Neural progenitor cell (in vitro differentiated cells): ENCODE measurements at regions not wholly inside any gene's neighbourhood (a gene's known extent, or its start where the extent isn't known, plus 50 kb on each side); places are given as distances from the start of the nearest gene placed in this dataset.
A peak's percentile ranks its signal among the peaks of the same experiment; 100 is the strongest.

Experiments
- DNase-seq: peaks from one replicate; pipeline ENCODE4 v3.0.0-alpha.2; 2016; ENCODE audit warnings: low spot score
- H2AFZ ChIP-seq: fragments of 200-600 bp; sonication (generic); replicated peaks from 2 replicates; pipeline ENCODE4 v1.6.1; 2016; ENCODE audit warnings: antibody characterized with exemption
- H3F3A ChIP-seq: fragments of 200-600 bp; sonication (generic); 2 replicates; pipeline ENCODE4 v1.6.1; 2016; ENCODE audit warnings: antibody characterized with exemption, low read depth
- H3K27ac ChIP-seq: fragments of 200-600 bp; sonication (generic); 2 replicates; pipeline ENCODE4 v1.5.1; 2016; ENCODE audit warnings: mild to moderate bottlenecking
- H3K27me3 ChIP-seq: fragments of 200-600 bp; sonication (generic); 2 replicates; pipeline ENCODE4 v1.6.1; 2016; ENCODE audit warnings: mild to moderate bottlenecking, moderate library complexity
- H3K36me3 ChIP-seq: fragments of 200-600 bp; sonication (generic); 2 replicates; pipeline ENCODE4 v1.5.1; 2016
- H3K4me1 ChIP-seq: fragments of 200-600 bp; sonication (generic); 2 replicates; pipeline ENCODE4 v1.6.1; 2016; ENCODE audit warnings: mixed run types
- H3K4me2 ChIP-seq: fragments of 200-600 bp; sonication (generic); 2 replicates; pipeline ENCODE4 v1.6.1; 2016
- H3K4me3 ChIP-seq: fragments of 200-600 bp; sonication (generic); 2 replicates; pipeline ENCODE4 v1.5.1; 2016
- H3K79me2 ChIP-seq: fragments of 200-600 bp; sonication (generic); 2 replicates; pipeline ENCODE4 v1.6.1; 2016; ENCODE audit warnings: low read depth
- H3K9ac ChIP-seq: fragments of 200-600 bp; sonication (generic); 2 replicates; pipeline ENCODE4 v1.6.1; 2016
- H3K9me3 ChIP-seq: fragments of 200-600 bp; sonication (generic); 2 replicates; pipeline ENCODE4 v1.5.1; 2016; ENCODE audit warnings: low read depth
- H4K20me1 ChIP-seq: fragments of 200-600 bp; sonication (generic); 2 replicates; pipeline ENCODE4 v1.6.1; 2016; ENCODE audit warnings: low read depth
- H3K27ac Mint-ChIP-seq: 3 replicates; pipeline ENCODE4 v1.8.0; 2021; ENCODE audit warnings: mixed read lengths
- H3K27me3 Mint-ChIP-seq: 2 replicates; pipeline ENCODE4 v1.8.0; 2022; ENCODE audit warnings: low read depth, mild to moderate bottlenecking, inconsistent platforms, moderate library complexity, mixed read lengths; ENCODE audit not compliant: insufficient read depth
- H3K36me3 Mint-ChIP-seq: 3 replicates; pipeline ENCODE4 v1.8.0; 2021; ENCODE audit warnings: mixed read lengths
- H3K4me1 Mint-ChIP-seq: 3 replicates; pipeline ENCODE4 v1.8.0; 2021; ENCODE audit warnings: mixed read lengths
- H3K4me3 Mint-ChIP-seq: 3 replicates; pipeline ENCODE4 v1.8.0; 2021; ENCODE audit warnings: mild to moderate bottlenecking, moderate library complexity, mixed read lengths
- H3K9me3 Mint-ChIP-seq: 3 replicates; pipeline ENCODE4 v1.8.0; 2020; ENCODE audit warnings: mixed read lengths
- EZH2 ChIP-seq: fragments of 200-600 bp; sonication (generic); IDR thresholded peaks from 2 replicates; pipeline ENCODE4 v1.6.1; 2017; ENCODE audit warnings: antibody characterized with exemption, mild to moderate bottlenecking, moderate library complexity
- EZH2phosphoT487 ChIP-seq: fragments of 200-600 bp; sonication (generic); IDR thresholded peaks from 2 replicates; pipeline ENCODE4 v1.6.1; 2017; ENCODE audit warnings: antibody characterized with exemption
- TF ChIP-seq, protein P1 (sequence below): fragments of 200-600 bp; sonication (generic); IDR thresholded peaks from 2 replicates; pipeline ENCODE4 v1.5.1; 2017; ENCODE audit warnings: antibody characterized with exemption, mild to moderate bottlenecking

GRCh38 chr7:81506609-81507008, 263.2 kb downstream of the HGF start:
- no peak overlapping the region for H3K9ac ChIP-seq
- DNase-seq: no peak
- H3F3A ChIP-seq: no peaks in the 10 kb centered on the region
- Mint-ChIP-seq H3K27ac (no peak overlapping the region), H3K27me3 (peaks cover 3% of the 10 kb centered on the region), H3K4me1 (no peaks in the 10 kb centered on the region), H3K4me3 (no peak overlapping the region), H3K9me3 (no peaks in the 10 kb centered on the region), H3K36me3 (peaks cover 2% of the 10 kb centered on the region)
- no peak overlapping the region for H3K4me2 ChIP-seq
- no peak for TF ChIP-seq EZH2phosphoT487
- TF ChIP-seq, protein P1, sequence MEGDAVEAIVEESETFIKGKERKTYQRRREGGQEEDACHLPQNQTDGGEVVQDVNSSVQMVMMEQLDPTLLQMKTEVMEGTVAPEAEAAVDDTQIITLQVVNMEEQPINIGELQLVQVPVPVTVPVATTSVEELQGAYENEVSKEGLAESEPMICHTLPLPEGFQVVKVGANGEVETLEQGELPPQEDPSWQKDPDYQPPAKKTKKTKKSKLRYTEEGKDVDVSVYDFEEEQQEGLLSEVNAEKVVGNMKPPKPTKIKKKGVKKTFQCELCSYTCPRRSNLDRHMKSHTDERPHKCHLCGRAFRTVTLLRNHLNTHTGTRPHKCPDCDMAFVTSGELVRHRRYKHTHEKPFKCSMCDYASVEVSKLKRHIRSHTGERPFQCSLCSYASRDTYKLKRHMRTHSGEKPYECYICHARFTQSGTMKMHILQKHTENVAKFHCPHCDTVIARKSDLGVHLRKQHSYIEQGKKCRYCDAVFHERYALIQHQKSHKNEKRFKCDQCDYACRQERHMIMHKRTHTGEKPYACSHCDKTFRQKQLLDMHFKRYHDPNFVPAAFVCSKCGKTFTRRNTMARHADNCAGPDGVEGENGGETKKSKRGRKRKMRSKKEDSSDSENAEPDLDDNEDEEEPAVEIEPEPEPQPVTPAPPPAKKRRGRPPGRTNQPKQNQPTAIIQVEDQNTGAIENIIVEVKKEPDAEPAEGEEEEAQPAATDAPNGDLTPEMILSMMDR: no peak
- no peak for TF ChIP-seq EZH2
- H3K9me3 ChIP-seq: no peaks in the 10 kb centered on the region
- no peaks in the 10 kb centered on the region for H3K79me2 ChIP-seq
- no peak overlapping the region for H2AFZ ChIP-seq
- H4K20me1 ChIP-seq: no peaks in the 10 kb centered on the region
- no peak overlapping the region for H3K4me3 ChIP-seq
- no peaks in the 10 kb centered on the region for H3K4me1 ChIP-seq
- no peaks in the 10 kb centered on the region for H3K27me3 ChIP-seq
- H3K27ac ChIP-seq: no peak overlapping the region
- H3K36me3 ChIP-seq: no peaks in the 10 kb centered on the region

- no peak overlapping the region for H3K9ac ChIP-seq
- H3K9me3 ChIP-seq: no peaks in the 10 kb centered on the region
- no peaks in the 10 kb centered on the region for H3K4me1 ChIP-seq
- H3K4me2 ChIP-seq: no peak overlapping the region
- no peaks in the 10 kb centered on the region for H3K79me2 ChIP-seq
- Mint-ChIP-seq H3K36me3 (no peaks in the 10 kb centered on the region), H3K9me3 (no peaks in the 10 kb centered on the region), H3K4me3 (no peak overlapping the region), H3K27ac (no peak overlapping the region), H3K27me3 (no peaks in the 10 kb centered on the region), H3K4me1 (no peaks in the 10 kb centered on the region)
- no peak overlapping the region for H3K27ac ChIP-seq
- TF ChIP-seq, protein P1: no peak
- no peak for DNase-seq
- no peaks in the 10 kb centered on the region for H3K27me3 ChIP-seq
- H3K4me3 ChIP-seq: no peak overlapping the region
- H3F3A ChIP-seq: no peaks in the 10 kb centered on the region
- no peaks in the 10 kb centered on the region for H4K20me1 ChIP-seq
- no peaks in the 10 kb centered on the region for H3K36me3 ChIP-seq
- H2AFZ ChIP-seq: no peak overlapping the region
These were observed 266.1 kb downstream of the HGF start for GRCh38 chr7:81503771-81504170.

DNA sequence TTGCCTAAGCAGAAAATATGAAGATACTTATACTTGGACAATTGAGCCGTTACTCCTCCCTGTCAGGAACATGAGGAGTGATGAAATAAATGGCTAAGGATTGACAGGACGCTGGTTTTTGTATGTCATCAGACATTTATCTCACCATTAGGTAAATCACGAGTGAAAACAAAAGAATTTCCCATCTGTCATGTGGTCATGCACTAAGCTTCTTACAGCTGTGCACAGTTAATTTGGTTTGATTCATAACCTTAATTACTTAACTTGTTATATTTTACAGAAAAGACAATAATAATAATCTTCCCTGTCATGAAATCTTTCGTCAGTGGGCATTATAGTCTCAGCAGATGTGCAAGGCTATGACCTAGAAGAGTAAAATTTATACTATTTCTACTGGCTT, 266.5 kb downstream of the HGF start:
- Histone ChIP-seq H2AFZ (no peak overlapping the region), H3K9me3 (no peaks in the 10 kb centered on the region), H3K4me3 (no peak overlapping the region), H3K36me3 (no peaks in the 10 kb centered on the region), H4K20me1 (no peaks in the 10 kb centered on the region), H3K79me2 (no peaks in the 10 kb centered on the region), H3K9ac (no peak overlapping the region), H3K4me1 (no peaks in the 10 kb centered on the region), H3K27ac (no peak overlapping the region), H3F3A (no peaks in the 10 kb centered on the region), H3K4me2 (no peak overlapping the region), H3K27me3 (no peaks in the 10 kb centered on the region)
- no peak overlapping the region for H3K4me3 Mint-ChIP-seq
- H3K27me3 Mint-ChIP-seq: no peaks in the 10 kb centered on the region
- TF ChIP-seq EZH2phosphoT487 (no peak), EZH2 (no peak)
- TF ChIP-seq, protein P1: no peak
- no peaks in the 10 kb centered on the region for H3K4me1 Mint-ChIP-seq
- no peaks in the 10 kb centered on the region for H3K9me3 Mint-ChIP-seq
- no peak for DNase-seq
- no peak overlapping the region for H3K27ac Mint-ChIP-seq
- H3K36me3 Mint-ChIP-seq: no peaks in the 10 kb centered on the region

- Histone ChIP-seq H3F3A (no peaks in the 10 kb centered on the region), H3K4me2 (no peak overlapping the region), H3K4me3 (no peak overlapping the region), H3K9ac (no peak overlapping the region), H3K27ac (no peak overlapping the region), H3K36me3 (no peaks in the 10 kb centered on the region), H4K20me1 (no peaks in the 10 kb centered on the region), H3K9me3 (no peaks in the 10 kb centered on the region), H3K4me1 (peaks cover 5% of the 10 kb centered on the region), H3K27me3 (no peaks in the 10 kb centered on the region), H3K79me2 (no peaks in the 10 kb centered on the region), H2AFZ (no peak overlapping the region)
- no peak for TF ChIP-seq EZH2
- TF ChIP-seq, protein P1: peak; percentile 15
- no peak overlapping the region for H3K4me3 Mint-ChIP-seq
- H3K9me3 Mint-ChIP-seq: no peaks in the 10 kb centered on the region
- no peaks in the 10 kb centered on the region for H3K27me3 Mint-ChIP-seq
- H3K27ac Mint-ChIP-seq: no peak overlapping the region
- H3K36me3 Mint-ChIP-seq: no peaks in the 10 kb centered on the region
- H3K4me1 Mint-ChIP-seq: no peaks in the 10 kb centered on the region
- no peak for DNase-seq
These were observed 268.6 kb downstream of the HGF start for GRCh38 chr7:81501220-81501619.
